T-helper 1 cell treated with Interleukin-12 subunit alpha and Interleukin-12 subunit beta and Interleukin-4 antibody, amounts not matched to agents 30 ng/mL and 1 ng/mL, for 36 hours (primary cell): ENCODE measurements at regions not wholly inside any gene's neighbourhood (a gene's known extent, or its start where the extent isn't known, plus 50 kb on each side); places are given as distances from the start of the nearest gene placed in this dataset.
"Not testable (repeated sequence)": the region's sequence is repeated elsewhere in the genome, so short reads cannot be mapped to it uniquely, and the experiment has no call there.

ENCODE experiments used
- intact Hi-C: fragments of 100-400 bp; cut with micrococcal nuclease; formaldehyde crosslinking; loops from one replicate; pipeline ENCODE4 v1.15.1; 2024

DNA sequence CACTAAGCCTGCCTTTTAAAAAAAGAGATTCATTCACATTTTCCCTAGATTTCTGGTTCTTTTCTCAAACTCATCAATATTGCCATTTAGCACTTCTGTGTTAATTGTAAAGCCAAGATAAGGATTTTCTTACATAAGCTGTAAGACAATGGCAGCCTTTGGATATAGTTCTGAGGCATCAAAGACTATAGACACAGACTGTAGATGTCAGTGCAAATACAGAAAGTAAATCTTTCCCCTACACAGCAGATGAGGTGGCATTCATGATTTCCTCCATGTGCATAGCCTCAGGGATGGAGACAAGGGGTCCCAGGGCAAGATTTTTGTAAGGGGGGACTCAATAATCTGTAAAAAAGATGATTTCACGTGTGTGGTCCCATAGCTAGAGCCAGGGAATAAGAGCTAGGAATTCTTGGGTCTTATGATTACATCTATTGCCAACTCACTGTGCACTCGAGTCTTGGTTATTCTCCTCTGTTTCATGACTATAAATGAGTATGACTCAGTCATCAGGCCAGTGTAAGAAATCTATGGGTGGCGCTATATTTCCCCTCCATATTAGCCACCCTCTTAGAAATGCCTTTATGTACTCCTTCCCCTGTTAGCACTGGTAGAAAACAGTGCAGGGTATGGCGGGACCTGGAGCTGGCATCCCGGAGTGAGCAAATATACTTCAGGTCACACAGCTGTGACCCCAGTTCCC, 207.5 kb downstream of the EXOC5 start:
- intact Hi-C loops = loop anchor here (10.0 kb wide), 1 partner anchor 506 kb away; no protein-coding TSS in a partner anchor

GRCh38 chr14:57060276-57060955, 208.3 kb downstream of the EXOC5 start:
- intact Hi-C loops = loop anchor here (1.0 to 10.0 kb wide), 2 partner anchors 208 to 506 kb away; partner anchors contain the start of genes AP5M1 and EXOC5

- intact Hi-C loops = no loop called here
Observed at GRCh38 chr14:57058319-57058718, 210.4 kb downstream of the EXOC5 start.

GRCh38 chr14:57057803-57058202, 210.9 kb downstream of the EXOC5 start:
- intact Hi-C loops = no loop called here

- intact Hi-C loops = not testable (repeated sequence)
Observed at GRCh38 chr14:57056522-57056921, 212.2 kb downstream of the EXOC5 start.

GRCh38 chr14:57052705-57053302, 215.9 kb downstream of the EXOC5 start:
- intact Hi-C loops = no loop called here

DNA sequence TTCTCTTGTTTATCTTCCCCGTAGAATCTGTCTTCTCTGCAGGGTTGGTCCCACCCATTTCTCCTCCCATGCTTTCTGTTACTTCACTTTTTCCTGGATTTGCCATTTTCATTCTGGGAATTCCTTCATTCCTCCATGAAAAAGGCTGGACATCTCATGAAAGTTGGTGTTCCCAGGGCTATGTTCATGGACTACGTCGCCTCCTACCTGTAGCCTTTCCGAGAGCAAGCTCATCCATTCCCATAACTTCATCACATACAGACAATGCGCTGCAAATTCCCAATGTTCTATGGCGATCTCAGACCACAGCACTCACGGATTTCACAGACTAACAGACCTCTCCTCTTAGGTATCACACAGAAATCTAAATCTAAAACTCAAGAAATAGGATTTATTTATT, 217.1 kb downstream of the EXOC5 start:
- intact Hi-C loops = no loop called here

DNA sequence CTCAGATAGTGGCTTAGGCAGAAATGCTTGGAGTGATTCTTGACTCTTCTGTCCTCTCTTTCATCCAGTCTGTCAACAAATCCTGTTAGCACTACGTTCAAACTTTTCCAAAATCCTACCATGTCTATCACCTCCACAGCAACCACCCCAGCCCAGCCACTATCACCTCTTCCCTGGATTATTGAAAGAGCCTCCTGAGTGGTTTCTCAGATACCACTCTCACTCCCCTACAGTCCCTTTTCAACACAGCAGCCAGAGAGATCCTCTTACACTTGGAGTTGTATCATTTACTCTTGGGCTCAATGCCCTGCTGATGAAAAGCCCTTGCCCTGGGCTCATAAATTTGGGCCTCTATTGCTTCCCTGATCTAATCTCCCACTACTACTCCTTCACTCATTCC, 218.9 kb downstream of the EXOC5 start:
- intact Hi-C loops = no loop called here

DNA sequence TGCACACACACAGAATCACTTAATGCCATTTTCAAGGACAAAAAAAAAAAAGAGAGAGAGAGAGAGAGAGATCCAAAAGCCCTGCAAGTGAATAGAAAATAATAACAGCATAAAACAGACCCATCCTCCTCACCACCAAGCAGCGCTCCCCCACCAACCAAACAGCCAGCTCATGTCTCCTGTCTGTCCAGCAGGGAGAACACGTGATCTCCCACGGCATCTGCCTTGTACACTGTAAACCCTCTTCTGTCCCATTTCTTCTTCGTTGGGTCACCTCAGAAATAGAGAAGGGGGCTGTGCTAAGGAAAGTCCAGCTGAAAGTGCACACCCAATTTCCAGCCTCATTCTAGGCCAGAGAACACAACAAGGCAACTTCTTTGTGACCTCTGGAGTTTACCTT, 222.5 kb downstream of the EXOC5 start:
- intact Hi-C loops = no loop called here

GRCh38 chr14:57044101-57044973, 224.4 kb downstream of the EXOC5 start:
- intact Hi-C loops = not testable (repeated sequence)

DNA sequence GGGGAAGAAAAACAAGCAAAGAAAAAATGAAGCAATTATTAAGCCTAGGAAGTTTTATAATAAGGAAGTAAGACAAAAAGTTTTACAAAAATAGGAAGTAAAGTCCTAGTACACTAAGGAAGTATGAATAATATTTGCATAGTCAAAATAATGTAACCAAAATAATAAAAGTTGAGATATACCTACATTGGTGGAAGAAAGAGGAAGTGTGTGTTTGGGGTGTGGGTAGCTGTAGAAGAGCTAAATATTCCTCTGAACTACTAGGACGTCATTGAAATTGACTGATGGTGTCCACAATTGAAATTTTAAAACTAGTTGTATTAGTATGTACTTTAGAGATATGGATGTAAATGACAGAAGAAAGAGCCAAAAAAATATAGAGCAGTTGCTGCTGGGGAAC, 228.4 kb upstream of the OTX2 start:
- intact Hi-C loops = no loop called here

GRCh38 chr14:57031474-57031873, 221.2 kb upstream of the OTX2 start:
- intact Hi-C loops = no loop called here

GRCh38 chr14:57029620-57030253, 219.5 kb upstream of the OTX2 start:
- intact Hi-C loops = no loop called here

DNA sequence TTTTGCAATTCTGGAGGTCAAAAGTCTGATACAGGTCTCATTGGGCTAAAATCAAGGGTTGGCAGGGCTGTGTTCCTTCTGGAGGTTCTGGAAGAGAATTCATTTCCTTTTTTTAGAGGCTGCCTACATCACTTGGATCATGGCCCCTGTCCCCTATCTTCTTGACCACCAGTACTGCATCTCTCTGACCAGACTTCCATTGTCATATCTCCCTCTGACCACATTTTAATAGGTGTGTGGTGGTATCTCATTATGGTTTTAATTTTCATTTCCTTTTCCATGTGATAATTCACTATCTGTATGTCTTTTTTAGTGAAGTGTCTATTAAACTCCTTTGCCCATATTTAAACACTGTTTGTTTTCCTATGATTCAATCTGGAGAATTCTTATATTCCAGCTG, 215.2 kb upstream of the OTX2 start:
- intact Hi-C loops = no loop called here

DNA sequence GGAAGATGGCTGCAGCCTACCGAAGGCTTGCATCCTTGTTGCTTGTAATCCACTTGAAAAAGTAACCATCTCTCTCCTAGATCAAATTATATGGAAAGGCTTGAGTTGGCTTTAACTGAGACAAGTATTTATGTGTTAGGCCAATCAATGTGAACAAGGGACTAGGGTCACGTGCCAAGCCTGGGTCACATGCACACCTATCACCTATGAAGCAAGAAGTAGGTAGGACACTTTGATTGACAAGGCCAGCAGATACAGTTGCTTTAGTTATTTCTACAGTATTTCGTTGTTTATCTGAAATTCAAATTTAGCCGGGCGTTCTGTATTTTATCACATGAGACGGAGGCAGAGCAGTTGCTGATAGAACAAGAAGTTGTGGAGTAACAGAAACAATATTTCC, 212.3 kb upstream of the OTX2 start:
- intact Hi-C loops = no loop called here

- intact Hi-C loops = no loop called here
Observed at GRCh38 chr14:57018065-57018464, 207.8 kb upstream of the OTX2 start.

DNA sequence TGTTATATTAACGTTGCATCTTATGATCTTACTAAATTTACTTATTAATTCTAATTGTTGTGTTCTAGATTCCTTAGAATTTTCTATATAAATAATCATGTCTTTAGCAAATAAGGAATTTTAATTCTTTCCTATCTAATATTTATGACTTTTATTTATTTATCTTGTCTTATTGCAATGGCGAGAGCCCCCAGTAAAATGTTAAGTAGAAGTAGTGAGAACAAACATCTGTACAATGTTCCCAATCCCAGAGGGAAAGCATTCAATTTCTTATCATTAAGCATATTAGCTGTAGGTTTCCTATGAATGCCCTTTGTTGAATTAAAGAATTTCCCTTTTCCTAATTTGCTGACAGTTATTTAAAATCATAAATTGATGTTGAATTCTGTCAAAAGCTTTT, 203.7 kb upstream of the OTX2 start:
- intact Hi-C loops = no loop called here

DNA sequence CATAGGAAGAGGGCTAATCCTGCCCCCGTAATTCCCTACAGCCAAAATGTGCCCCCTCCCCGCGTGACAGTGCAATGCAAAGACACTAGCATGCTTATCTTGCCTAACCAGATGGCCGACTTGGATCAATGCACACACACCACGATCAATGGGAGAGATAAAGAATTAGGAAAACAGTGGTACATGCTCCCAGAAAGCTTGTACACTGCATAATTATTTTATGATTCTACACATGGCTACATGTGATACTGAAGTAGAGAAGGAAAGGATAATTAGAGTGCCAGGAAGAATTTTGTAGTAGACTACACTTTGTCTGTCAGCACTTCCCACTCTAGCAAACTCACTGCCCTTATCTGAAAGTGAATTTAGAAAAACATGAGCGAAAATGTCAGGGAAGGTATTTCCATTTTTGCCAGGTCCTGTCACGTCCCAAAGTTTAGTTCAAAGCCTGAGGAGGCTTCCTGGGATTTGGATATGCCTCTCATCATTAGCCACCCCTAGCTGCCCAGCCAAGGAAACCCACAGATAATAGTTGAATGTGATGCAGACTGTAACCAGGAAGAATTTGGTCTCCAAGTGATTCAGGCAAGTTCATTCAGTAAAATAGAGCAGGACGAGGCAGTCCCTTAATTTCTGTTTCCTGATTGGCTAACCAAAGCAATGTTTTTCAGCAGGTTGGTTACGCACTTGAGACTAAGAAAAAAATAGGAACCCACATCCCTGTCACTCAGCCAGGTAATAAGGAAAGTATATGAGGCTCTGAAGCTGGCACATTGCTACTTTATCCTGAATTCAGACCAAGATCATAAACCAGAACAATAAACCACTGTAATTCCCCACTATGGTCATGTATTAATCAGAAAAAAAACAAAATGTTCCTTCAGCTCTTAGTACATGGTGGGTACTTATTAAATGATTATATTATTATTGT, 199.6 kb upstream of the OTX2 start:
- intact Hi-C loops = no loop called here

GRCh38 chr14:57008534-57008933, 198.3 kb upstream of the OTX2 start:
- intact Hi-C loops = no loop called here

DNA sequence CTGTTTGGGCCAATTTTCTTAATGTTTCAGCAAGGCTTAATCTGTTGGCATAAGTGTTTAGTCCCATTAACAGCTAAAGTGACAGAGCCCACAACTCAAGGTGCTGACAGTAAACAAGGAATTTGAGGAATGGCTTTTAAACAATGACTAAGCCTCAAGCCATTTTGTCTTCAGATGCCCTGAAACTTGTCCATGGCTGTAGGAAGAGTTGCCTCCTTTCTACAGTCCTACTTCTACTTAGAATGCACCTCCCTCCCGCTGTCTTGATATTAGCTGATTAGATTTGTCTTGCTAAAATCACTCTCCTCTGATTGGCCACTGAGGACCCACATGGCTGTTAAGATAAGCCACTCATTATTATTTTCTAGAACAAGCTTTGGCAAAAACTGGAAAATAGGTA, 188.4 kb upstream of the OTX2 start:
- intact Hi-C loops = no loop called here
